ENCODE measurements at regions not wholly inside any gene's neighbourhood (a gene's known extent, or its start where the extent isn't known, plus 50 kb on each side); places are given as distances from the start of the nearest gene placed in this dataset.

DNA sequence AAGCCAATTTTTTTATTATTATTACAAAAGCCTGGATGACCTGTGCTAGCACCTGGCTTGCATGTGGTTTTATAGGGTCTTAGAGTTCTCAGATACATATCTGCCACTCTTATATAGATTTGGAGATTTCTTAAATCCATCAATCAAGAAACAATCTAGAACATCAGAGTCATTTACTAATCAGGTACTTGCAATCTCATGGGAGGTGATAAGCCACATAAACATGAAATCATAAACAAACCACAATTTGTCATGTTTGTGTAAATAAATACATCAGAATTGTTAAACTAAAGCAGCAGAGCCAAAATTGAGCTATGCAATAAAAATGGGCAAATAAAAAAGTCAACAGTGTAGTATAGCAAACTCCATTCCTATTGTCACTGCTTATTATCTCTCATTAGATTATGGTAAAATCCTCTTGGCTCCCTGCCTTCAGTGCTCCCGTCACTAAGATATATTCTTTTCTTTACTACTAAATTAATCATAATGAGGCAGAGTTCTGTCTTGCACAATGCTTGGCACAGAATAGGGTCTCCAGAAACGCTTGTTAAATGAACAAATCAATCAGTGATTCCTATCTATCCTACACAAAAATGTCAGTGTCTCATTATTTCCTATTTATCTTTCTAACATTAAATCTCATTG lies 108.7 kb upstream of the TTC29 start:
- no peak for DNase-seq (ENCODE audit: low spot score)

DNA sequence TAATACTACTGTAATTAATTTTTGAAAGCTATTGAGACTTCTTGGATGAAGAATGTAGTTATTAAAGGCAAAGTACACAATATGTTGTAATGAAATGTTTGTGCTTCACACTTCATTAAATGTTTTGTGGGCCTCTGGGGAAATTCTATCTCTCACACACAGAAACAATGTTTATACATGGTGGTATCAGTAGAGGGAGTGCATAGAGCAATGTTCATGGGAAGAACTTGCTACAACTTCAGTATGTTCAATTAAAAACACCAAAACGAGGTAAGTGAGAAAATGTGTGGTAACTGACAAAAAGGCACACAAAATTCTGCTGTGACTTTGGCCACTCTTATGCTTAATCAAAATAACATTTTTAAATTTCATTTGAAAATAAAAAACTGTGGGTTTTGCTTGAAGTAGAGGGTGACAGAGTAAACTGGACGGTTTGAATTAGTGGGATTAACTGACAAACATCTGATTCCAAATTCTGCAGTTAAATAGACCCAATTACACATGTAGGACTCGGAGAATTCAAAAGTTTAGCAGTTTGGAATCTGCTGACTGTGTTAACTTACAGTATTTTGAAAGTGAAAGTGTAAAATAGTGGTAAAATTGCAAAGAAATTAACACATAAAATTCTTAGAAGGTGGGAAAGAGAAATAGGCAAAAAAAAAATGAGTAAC lies 111.4 kb upstream of the TTC29 start:
- DNase-seq (ENCODE audit: low spot score), result no peak

DNA sequence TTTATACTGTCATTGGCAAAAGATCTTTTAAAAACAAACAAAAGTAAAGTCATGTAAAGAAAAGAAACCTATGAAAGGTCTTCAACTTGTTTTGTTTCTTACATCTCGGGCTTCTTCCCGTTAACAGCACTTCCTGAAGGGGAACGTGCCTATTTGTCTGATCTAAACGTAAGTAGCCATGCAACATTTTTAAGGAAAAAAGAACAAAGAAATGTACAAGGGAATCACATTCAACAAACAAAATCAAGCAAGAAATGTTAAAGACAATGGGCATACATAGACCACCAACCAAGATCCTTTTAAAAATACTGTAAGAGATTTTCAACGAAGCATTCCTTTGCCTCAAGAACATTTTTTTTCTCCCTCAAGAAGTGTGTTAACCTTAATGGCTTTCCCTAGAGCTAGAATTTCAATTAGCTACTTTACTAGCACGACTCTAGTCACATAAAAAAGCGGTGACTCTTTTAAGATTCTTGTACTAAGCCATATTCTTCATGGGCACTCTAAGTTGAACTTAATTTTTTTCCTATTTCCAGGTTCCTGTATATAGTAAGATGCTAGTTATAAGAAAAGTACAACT lies 112.0 kb upstream of the TTC29 start:
- no peak for DNase-seq (ENCODE audit: low spot score)

DNA sequence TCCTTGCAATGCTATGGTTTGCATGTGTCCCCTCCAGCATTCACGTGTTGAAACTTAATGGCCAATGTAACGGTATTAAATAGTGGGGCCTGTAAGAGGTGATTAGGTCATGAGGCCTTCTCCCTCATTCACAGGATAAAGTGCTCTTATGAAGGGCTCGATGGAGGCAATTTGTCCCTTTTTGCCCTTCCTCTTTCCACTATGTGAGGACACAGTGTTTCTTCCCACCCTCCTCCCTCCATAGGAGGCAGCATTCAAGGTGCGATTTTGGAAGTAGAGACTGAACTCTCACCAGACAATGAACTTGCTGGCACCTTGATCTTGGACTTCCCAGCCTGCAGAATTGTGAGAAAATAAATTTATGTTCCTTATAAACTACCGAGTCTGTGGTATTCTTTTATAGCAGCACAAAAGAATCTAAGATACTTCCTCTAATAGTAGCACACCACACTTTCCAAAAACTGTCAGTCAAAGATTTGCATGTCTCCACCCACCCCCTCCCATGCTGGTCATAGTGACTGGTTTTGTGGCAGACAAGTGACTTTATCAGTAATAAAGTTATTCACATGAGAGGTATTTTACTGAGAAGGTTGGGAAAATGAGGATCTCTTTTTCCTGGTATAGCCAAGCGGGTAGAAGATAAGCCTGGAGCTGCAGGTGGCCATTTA lies 113.5 kb upstream of the TTC29 start:
- DNase-seq (ENCODE audit: low spot score), result no peak

DNA sequence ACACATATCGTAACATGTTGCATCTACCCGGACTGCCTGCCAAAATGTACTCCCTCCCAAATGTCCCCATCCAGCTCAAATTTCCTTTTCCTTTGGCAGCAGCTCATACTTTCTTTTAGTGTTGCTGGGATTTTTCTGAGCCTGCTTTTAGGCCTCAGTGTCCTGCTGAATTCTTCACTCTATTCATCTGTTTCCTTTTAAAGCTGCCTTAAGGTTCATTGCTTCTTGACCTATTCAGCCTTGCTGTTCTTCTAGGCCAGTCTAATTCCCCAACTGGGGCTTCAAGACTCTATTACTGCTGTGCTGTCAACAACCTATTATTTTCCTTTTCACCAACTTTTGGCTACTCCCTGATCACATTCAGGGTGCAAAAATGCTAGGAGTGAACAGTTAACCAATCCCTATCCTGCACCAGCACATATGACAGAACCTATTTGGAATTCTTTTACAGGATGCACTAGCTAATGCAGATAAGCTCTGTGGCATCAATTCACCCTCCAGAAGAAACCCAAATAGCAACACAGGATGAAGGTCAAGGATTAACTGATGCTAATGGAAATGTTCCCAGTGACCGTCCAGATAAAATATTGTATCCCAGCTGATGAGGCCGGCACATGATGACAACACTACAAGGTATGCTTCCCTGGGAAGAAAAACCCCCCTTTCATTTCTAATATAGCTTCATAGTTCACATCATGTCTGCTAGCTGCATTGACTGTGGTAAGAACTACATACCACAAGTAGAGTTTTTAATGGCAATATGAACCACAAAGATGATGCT lies 114.7 kb upstream of the TTC29 start:
- DNase-seq (ENCODE audit: low spot score), result no peak

DNA sequence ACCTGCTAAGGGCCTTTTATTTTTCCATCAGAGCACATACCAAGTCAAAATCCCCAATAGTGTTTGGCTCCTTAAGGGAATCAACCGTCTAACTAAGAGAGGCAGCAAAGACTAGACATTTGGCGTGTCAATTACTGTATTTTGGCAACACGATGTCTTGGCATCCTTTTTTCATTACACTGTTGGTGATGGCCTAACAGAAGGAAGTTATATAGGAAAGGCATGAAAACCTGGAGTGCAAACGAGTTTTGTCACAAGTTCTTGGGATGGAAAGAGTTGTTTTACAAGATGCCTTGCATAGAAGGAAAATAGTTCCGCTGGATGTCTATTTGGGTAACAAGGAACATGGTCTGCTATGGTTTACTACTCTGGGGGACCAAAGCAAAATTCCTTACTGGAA lies 119.2 kb upstream of the TTC29 start:
- no peak for DNase-seq (ENCODE audit: low spot score)

DNA sequence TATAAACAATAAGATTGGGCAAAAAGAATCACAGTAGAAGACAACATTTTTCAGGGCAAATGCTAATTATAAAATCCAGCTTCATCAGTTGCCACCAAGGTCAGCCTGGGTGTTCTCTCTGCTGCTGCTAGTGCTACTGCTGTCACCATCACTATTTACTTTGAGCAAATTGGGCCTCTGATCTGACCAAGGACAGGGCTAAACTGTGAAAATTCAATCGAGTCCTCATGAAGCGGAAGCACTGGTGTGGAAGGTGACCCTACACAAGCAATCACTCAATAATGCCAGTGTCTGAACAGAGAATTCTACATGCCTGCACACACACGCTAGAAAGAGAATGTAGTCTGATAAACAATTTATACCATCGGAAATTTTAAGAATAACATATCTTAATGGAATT lies 122.9 kb upstream of the TTC29 start:
- DNase-seq (ENCODE audit: low spot score), result no peak

DNA sequence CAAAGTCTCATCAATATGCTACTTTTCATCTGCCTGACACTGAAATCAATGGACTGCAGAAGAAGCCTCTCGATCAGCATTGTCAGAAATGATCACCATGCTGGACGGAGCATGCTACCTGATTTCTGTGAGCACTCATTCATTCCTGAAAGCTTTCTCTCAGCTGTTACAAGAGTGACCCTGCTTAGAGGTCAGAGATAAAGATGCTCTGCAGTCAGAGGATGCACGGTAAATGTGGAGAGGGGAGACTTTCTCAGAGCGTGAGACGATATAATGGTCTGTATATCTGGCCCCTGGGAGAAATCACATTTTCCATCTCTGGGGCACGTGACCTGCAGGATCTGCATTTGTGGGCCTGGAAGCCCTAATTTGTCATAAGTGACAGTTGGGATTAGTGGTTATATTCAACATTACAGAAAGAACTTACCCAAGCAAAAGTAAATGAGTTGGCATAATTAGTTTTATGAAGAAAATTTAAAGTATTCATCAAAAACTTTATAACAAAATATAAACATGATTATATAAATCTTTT lies 125.6 kb upstream of the TTC29 start:
- DNase-seq (ENCODE audit: low spot score), result no peak

DNA sequence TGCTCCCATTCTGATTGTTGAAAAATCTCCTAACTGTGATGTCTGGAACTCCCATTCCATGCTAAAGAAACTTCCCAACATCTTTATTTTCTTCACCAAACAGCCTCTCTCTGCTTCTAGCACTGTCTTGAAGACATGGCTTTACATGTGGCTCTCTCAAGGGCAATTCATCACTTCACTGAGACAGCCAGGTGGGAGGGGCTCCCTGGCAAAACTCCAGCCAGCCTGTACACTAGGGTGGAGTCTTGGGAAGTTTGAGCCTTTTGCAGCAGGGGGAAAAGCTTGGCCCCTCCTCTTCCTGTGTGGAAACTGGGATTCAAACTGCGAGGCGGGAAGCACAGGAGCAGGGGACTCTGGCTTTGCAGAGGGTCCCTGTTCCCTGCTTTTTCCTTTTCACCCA lies 130.5 kb upstream of the TTC29 start:
- no peak for DNase-seq (ENCODE audit: low spot score)

DNA sequence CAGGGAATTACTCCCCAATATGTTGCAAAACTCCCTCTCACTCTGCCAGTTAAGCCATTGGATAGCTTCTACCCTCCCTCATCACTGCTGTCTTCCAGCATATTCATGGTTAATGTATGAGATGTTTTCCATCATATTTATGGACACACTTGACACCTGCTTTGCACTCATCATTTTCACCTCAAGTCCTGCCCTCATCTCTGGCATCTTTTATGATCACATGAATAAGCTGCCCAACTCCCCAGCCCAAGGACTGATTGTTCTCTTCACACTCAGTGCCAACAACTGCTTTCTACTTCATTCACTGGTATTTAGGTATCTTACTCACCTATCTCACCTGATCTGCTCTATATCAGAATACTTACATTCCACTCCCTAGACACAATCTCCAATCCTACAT lies 131.1 kb upstream of the TTC29 start:
- DNase-seq (ENCODE audit: low spot score), result no peak

DNA sequence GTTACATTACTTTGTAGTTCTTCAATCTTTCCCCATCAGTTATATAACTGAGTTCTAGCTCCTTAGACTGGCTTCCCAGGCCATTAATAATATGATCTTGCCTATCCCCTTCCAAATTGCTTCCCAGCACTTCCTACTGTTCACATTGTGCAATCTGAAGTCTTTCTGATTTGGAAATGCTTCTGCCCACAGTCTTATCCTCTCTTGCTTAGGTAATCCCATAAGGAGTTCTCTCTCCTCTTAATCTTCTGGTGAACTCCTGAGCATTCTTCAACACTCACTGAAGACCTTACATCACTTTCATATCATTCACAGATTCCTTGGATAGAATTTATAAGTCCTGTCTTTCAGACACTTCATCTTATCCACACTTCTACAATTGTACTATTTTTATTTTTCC lies 132.7 kb upstream of the TTC29 start:
- DNase-seq (ENCODE audit: low spot score), result no peak

DNA sequence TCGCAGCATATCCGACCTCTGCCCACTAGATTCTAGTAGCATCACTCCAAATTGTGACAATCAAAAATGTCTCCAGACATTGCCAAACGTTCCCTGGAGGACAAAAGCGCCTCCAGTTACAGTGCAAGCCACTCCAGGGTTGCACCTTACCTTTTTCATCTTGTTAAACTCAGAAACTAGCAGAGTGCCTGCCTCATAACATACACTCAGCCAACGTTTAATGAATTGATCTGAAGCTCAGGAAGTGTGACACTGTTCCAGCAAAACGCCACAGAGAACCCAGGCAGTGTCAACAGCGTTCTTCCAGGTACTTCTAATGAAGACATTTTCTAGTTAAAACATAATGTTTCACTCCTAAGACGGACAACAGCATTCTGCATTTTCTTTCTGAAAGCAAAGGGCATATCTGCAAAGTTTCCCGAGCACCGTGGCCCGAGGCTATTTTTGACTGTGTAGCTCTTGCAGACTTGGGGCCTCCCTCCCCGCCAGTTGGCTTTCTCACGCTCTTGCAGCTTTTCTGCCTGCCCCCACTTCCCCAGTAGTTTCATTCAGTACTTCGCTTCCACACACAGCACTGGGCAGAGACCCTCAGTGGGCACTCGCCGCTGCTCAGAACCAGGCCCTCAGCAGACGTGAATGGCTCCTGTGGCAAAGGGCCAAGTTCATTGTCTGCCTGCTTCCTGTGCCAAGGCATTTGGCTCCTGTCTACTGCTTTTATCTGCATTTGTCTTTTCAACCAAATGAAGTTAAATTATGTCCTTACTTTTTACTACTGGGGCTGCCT lies 133.4 kb upstream of the TTC29 start:
- no peak for DNase-seq (ENCODE audit: low spot score)

DNA sequence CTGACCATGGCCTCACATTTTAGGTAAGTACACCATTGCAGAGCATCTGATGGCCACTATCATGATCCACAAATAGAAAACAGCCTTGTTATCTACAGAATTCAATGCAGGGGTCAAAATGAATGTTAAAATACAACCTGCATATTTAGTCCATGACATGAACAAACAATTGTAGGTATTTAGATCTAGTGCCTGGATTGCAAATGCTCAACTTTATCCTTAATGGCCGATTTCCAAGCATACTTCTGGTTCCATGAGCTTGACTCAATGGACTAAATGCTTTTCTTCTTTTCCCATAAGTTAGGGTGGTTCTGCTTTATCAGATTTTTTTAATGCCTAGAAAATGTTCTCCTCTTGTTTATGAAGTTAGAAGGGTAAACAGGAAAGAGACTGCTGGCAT lies 139.2 kb upstream of the TTC29 start:
- no peak for DNase-seq (ENCODE audit: low spot score)

DNA sequence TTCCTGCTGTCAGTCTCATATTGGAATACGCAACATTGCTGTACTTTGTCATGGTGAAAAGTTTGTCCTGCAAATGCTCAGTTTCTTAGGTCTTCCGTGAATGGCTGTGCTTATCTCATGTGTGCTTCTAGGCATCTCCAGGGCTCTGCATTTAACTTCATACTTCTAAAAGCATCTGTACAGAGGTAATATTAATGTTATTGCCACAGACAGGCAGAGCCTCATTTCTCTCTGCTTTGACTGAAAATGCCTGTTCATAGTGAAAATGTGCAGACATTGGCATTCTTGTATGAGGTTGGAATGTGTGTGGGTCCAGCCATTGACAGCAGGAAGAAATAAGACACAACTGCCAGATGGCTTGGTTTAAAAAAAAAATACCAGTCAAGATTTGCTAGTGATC lies 140.1 kb upstream of the TTC29 start:
- DNase-seq (ENCODE audit: low spot score), result no peak

DNA sequence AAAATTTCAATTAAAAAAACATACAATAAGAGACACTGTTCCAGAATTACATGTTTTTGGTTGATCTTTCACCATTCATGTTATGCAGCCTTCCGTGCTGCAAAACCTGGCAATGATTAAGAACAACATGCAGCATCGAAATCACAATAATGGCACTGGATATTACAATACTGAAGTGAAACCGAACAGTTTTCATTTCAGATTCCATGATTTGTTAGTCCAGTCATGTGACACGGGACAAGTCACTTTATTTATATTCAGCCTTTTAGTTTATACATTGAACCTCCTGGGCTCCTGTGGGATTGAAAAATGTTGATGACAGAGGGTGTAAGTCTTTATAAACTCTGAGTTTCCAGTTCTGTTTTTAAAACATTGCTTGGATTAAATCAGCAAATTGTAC lies 142.5 kb upstream of the TTC29 start:
- DNase-seq (ENCODE audit: low spot score), result no peak

DNA sequence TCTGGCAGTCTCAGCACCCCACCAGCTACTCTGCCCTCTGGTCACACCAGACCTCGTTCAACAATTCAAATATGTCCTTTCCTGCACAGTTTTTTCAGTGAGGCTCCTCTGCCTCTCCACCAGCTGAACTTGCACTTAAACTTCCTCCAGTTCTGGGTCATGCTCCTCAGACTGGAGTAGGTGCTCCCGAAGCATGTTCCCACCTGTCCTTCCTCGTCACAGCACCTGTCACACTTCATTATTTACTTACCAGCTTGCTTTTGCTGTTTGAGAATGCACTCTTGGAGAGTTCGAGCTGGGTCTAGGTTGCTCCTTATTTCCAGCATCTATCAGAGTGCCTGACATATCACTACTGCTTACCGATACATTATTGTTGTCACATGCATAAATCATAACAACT lies 144.8 kb upstream of the TTC29 start:
- DNase-seq (ENCODE audit: low spot score), result no peak

DNA sequence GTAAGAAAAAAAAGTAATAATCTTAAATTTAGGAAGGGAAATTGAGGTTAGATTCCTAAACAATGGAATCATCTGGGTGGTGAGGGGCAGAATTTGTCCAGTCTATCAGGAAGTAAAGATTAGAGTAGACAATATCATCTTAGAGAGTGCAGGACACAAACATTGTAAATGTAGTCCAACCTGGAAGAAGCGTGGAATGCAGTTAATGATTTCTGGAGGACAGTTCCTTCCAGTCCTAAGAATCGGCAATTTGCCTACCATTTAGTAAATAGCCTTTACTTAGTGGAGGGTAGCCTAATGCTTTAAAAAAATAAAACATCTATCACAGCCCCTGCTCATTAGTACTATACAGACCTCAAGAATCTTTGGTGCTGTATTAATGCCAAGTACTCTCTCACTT lies 147.5 kb upstream of the TTC29 start:
- DNase-seq (ENCODE audit: low spot score), result no peak

DNA sequence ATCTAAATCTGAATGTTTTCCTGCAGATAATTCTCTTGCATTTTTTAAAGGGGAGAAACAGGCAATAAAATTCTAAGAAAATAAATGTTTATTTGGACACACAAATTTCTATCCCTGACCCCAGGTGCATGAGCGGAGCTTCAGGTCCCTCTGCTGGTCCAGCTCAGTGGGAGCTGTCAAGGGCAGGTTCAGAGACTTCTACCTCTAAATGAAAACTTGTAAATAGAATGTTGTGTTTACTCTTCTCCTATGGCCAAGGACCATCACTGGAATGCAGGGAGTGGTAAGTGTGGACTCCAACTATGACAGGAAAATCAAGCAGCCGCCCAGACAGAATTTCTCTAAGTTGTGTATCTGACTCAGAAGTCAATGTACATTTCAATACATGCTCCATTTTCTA lies 148.6 kb upstream of the TTC29 start:
- no peak for DNase-seq (ENCODE audit: low spot score)

DNA sequence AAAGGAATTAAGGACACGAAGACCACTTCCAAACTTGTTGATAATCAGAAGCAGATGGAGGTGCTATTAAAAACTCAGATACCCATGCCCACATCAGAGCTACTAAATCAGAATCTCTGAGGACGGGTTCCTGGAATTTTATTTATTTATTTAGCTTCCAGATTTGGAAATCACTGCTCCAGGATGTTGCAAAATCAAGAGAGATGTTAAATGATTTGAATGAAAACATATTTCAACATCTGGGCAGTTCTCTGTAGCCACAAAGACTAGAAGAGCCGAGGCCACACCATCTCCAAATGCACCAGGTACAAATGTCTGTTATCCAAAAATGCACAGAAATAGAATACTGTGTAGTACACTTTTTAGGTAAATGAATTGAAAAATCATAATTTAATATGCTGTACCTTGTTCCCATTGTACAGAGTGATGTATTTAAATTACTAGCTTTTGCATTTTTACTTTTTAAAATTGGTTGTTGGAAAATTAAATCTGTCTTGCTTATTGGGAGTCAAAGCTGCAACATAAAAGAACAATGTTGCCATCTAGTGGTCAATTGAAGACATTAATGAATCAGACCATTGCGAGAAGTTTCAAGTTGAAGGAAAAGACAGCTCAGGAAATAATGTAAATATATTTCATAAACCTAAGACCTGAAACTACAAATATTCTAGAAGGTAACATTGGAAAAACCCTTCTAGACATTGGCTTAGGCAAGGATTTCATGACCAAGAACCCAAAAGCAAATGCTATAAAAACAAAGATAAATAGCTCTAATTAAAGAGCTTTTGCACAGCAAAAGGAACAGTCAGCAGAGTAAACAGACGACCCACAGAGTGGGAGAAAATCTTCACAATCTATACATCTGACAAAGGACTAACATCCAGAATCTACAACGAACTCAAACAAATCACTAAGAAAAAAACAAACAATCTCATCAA lies 151.3 kb upstream of the TTC29 start:
- DNase-seq (ENCODE audit: low spot score), result no peak

DNA sequence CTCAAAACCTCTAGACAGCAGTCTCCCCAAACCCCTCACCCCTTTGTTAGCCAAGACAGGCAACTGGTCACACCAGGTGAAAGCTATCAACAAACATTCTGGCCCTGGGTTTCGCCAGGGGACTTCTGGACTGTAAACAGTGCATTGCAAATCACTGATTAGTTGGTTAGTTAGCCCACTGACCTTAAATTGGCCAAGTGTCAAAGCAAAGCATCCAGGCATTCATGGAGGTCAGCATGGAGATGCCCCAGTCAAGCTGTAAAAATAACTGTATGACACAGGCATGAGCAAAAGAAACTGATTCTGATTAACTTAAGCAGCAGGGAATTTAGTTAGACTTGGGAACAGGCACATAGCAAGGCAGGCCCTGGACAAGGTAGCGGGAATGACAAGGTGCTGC lies 156.0 kb upstream of the TTC29 start:
- DNase-seq (ENCODE audit: low spot score), result no peak
